SU-DHL-6 (cell line): ENCODE measurements at regions not wholly inside any gene's neighbourhood (a gene's known extent, or its start where the extent isn't known, plus 50 kb on each side); places are given as distances from the start of the nearest gene placed in this dataset.

Experiments
- H2AFZ ChIP-seq: fragments of 200-600 bp; sonication (generic); 2 replicates; pipeline ENCODE4 v1.6.1; 2014; ENCODE audit warnings: low read depth, mild to moderate bottlenecking, moderate library complexity, mixed read lengths, antibody characterized with exemption, low read length; ENCODE audit not compliant: severe bottlenecking
- H3F3A ChIP-seq: fragments of 200-600 bp; shearing (Covaris generic); 2 replicates; pipeline ENCODE4 v1.6.0; 2016; ENCODE audit warnings: antibody characterized with exemption, mild to moderate bottlenecking; ENCODE audit not compliant: insufficient read depth
- H3K27ac ChIP-seq: fragments of 200-600 bp; sonication (generic); 2 replicates; pipeline ENCODE4 v1.5.1; 2016; ENCODE audit warnings: low read depth, mild to moderate bottlenecking, low read length, moderate library complexity, mixed read lengths
- H3K27me3 ChIP-seq: fragments of 200-600 bp; sonication (generic), shearing (Covaris generic); 2 replicates; pipeline ENCODE4 v1.6.0; 2014; ENCODE audit warnings: mild to moderate bottlenecking, low read length
- H3K36me3 ChIP-seq: fragments of 200-600 bp; sonication (generic); 2 replicates; pipeline ENCODE4 v1.6.1; 2014; ENCODE audit warnings: mild to moderate bottlenecking, low read length, mixed read lengths
- H3K4me2 ChIP-seq: fragments of 300-600, 200-600 bp; shearing (Covaris generic), sonication (generic); 2 replicates; pipeline ENCODE4 v1.6.0; 2014; ENCODE audit warnings: low read length, low read depth, mild to moderate bottlenecking; ENCODE audit not compliant: poor library complexity, severe bottlenecking
- H3K4me3 ChIP-seq: fragments of 200-600 bp; sonication (generic); 2 replicates; pipeline ENCODE4 v1.5.1; 2014; ENCODE audit warnings: antibody characterized with exemption, low read length, mild to moderate bottlenecking, mixed read lengths; ENCODE audit not compliant: insufficient read depth, poor library complexity, severe bottlenecking
- H3K79me2 ChIP-seq: fragments of 200-600 bp; sonication (generic); 2 replicates; pipeline ENCODE4 v1.6.1; 2014; ENCODE audit warnings: mild to moderate bottlenecking, low read length, moderate library complexity; ENCODE audit not compliant: insufficient read depth
- H3K9ac ChIP-seq: fragments of 200-600 bp; sonication (generic); 2 replicates; pipeline ENCODE4 v1.7.0; 2014; ENCODE audit warnings: mild to moderate bottlenecking, low read length
- H3K9me2 ChIP-seq: fragments of 200-600 bp; sonication (generic); replicated peaks from 2 replicates; pipeline ENCODE4 v1.6.1; 2014; ENCODE audit warnings: low read length; ENCODE audit not compliant: insufficient read depth
- H3K9me3 ChIP-seq: fragments of 200-600 bp; sonication (generic); 2 replicates; pipeline ENCODE4 v1.6.1; 2014; ENCODE audit warnings: low read length, mixed read lengths; ENCODE audit not compliant: insufficient read depth
- H4K20me1 ChIP-seq: fragments of 200-600 bp; sonication (generic); 2 replicates; pipeline ENCODE4 v1.6.1; 2014; ENCODE audit warnings: low read depth, mild to moderate bottlenecking, antibody characterized with exemption, low read length, moderate library complexity, mixed read lengths
- CTCF ChIP-seq: fragments of 200-600 bp; sonication (generic); IDR thresholded peaks from one replicate; pipeline ENCODE4 v1.5.1; 2017; ENCODE audit warnings: antibody characterized with exemption, mild to moderate bottlenecking, low read length, moderate library complexity; ENCODE audit not compliant: insufficient read depth, poor library complexity, severe bottlenecking
- EZH2phosphoT487 ChIP-seq: fragments of 200-600 bp; sonication (generic), shearing (Covaris generic); conservative IDR thresholded peaks from 2 replicates; pipeline ENCODE4 v1.6.1; 2018; ENCODE audit warnings: mild to moderate bottlenecking, antibody characterized with exemption, low read length, moderate library complexity, mixed read lengths

GRCh38 chr20:48411919-48412522 is 415.8 kb downstream of the PREX1 start:
- no peaks in the 10 kb centered on the region for H3F3A ChIP-seq
- H4K20me1 ChIP-seq: no peaks in the 10 kb centered on the region
- H3K4me2 ChIP-seq: no peak overlapping the region
- no peaks in the 10 kb centered on the region for H3K9me2 ChIP-seq
- no peaks in the 10 kb centered on the region for H3K79me2 ChIP-seq
- H3K27ac ChIP-seq: no peak overlapping the region
- no peak overlapping the region for H3K4me3 ChIP-seq
- H3K27me3 ChIP-seq: no peaks in the 10 kb centered on the region
- TF ChIP-seq EZH2phosphoT487 (no peak), CTCF (no peak)
- H3K36me3 ChIP-seq: no peaks in the 10 kb centered on the region
- no peak overlapping the region for H3K9ac ChIP-seq
- H3K9me3 ChIP-seq: no peaks in the 10 kb centered on the region
- H2AFZ ChIP-seq: no peak overlapping the region

GRCh38 chr20:48411245-48411644 is 416.6 kb downstream of the PREX1 start:
- H4K20me1 ChIP-seq: no peaks in the 10 kb centered on the region
- H3K4me2 ChIP-seq: no peak overlapping the region
- H3K27me3 ChIP-seq: no peaks in the 10 kb centered on the region
- TF ChIP-seq CTCF (no peak), EZH2phosphoT487 (no peak)
- H2AFZ ChIP-seq: no peak overlapping the region
- no peaks in the 10 kb centered on the region for H3K36me3 ChIP-seq
- H3K4me3 ChIP-seq: no peak overlapping the region
- no peaks in the 10 kb centered on the region for H3F3A ChIP-seq
- H3K27ac ChIP-seq: no peak overlapping the region
- H3K9ac ChIP-seq: no peak overlapping the region
- H3K9me3 ChIP-seq: no peaks in the 10 kb centered on the region
- no peaks in the 10 kb centered on the region for H3K9me2 ChIP-seq
- no peaks in the 10 kb centered on the region for H3K79me2 ChIP-seq

- Histone ChIP-seq H3F3A (no peaks in the 10 kb centered on the region), H3K9ac (no peak overlapping the region), H3K4me3 (no peak overlapping the region), H3K9me3 (no peaks in the 10 kb centered on the region), H3K27me3 (no peaks in the 10 kb centered on the region), H3K79me2 (no peaks in the 10 kb centered on the region), H3K4me2 (no peak overlapping the region), H3K27ac (no peak overlapping the region), H2AFZ (no peak overlapping the region), H4K20me1 (no peaks in the 10 kb centered on the region), H3K9me2 (no peaks in the 10 kb centered on the region), H3K36me3 (no peaks in the 10 kb centered on the region)
- TF ChIP-seq CTCF (no peak), EZH2phosphoT487 (no peak)
These were observed 418.7 kb downstream of the PREX1 start for GRCh38 chr20:48409055-48409615.
